ENCODE measurements at regions not wholly inside any gene's neighbourhood (a gene's known extent, or its start where the extent isn't known, plus 50 kb on each side); places are given as distances from the start of the nearest gene placed in this dataset.

DNA sequence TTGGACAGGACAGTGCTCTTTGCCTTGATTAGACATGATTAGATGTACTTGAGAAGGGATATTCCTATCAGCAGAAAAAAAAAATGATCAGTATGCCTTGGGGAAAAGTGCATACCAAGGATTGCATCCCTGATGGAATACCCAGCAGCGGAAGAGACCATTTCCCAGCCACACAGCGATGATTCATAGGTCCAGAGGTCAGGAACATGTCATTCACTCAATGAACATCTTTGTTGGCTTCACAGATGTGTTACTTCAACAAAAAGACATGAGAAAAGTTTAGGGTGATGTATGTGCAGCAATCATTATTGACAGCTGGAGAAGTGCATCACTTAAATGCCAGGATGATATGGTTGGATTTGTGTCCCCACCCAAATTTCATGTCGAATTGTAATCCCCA lies 293.5 kb downstream of the ZNF674 start:
- Histone ChIP-seq H3K27ac (no peak overlapping the region), H3K9me3 (no peaks in the 10 kb centered on the region), H3K4me3 (no peak overlapping the region), H3K36me3 (no peaks in the 10 kb centered on the region), H3K9ac (ENCODE audit: low read depth in 2 of 2, low read length in 2 of 2) (no peak overlapping the region), H3K4me1 (no peaks in the 10 kb centered on the region), H3K27me3 (no peaks in the 10 kb centered on the region)
- no peak for DNase-seq
- intact Hi-C loops (cut with DNase I), result no loop called here
- TF ChIP-seq, protein P1, sequence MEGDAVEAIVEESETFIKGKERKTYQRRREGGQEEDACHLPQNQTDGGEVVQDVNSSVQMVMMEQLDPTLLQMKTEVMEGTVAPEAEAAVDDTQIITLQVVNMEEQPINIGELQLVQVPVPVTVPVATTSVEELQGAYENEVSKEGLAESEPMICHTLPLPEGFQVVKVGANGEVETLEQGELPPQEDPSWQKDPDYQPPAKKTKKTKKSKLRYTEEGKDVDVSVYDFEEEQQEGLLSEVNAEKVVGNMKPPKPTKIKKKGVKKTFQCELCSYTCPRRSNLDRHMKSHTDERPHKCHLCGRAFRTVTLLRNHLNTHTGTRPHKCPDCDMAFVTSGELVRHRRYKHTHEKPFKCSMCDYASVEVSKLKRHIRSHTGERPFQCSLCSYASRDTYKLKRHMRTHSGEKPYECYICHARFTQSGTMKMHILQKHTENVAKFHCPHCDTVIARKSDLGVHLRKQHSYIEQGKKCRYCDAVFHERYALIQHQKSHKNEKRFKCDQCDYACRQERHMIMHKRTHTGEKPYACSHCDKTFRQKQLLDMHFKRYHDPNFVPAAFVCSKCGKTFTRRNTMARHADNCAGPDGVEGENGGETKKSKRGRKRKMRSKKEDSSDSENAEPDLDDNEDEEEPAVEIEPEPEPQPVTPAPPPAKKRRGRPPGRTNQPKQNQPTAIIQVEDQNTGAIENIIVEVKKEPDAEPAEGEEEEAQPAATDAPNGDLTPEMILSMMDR (IDR thresholded peaks at IDR 0.05), result no peak

DNA sequence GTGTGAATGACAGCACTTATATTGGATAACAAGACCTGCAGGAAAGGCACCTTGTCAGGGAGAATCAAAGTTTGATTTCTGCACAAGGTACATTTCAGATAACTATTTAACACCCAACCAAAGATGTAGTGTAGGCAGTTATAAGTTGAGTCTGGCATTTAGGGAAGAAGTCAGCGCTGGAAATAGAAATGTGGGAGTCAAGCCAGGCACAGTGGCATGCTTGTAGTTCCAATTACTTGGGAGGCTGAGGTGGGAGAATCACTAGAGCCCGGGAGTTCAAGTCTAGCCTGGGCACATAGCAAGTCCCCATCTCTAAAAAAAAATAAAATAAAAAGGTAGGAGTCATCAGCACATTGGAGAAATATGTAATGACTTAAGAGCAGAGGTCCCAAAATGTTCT lies 295.1 kb downstream of the ZNF674 start:
- intact Hi-C loops (cut with DNase I), result no loop called here
- no peaks in the 10 kb centered on the region for H3K27me3 ChIP-seq
- no peak overlapping the region for H3K27ac ChIP-seq
- no peaks in the 10 kb centered on the region for H3K36me3 ChIP-seq
- TF ChIP-seq, protein P1 (IDR thresholded peaks at IDR 0.05), result no peak
- H3K4me3 ChIP-seq, result no peak overlapping the region
- H3K9me3 ChIP-seq, result no peaks in the 10 kb centered on the region
- H3K9ac ChIP-seq (ENCODE audit: low read depth in 2 of 2, low read length in 2 of 2), result no peak overlapping the region
- no peak for DNase-seq
- no peaks in the 10 kb centered on the region for H3K4me1 ChIP-seq

DNA sequence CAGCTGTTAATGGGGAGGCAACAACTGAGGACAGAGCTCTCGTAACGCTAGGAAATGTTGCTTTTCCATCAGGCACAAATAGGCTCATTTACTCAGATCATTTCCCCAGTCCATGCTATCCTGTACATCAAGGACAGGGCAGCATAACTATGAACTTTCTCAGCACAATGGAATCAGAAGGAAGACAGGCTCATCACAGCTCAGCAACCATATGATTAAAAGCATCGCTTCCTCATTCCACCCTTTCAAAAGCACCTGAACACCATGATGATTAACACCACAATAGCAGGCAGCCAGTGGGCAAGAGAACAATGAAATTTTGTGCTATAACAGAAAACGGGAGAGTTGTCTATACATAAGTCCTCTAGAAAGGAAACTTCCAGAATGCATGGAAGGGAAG lies 297.8 kb downstream of the ZNF674 start:
- no peaks in the 10 kb centered on the region for H3K27me3 ChIP-seq
- H3K4me3 ChIP-seq, result no peak overlapping the region
- no peak overlapping the region for H3K9ac ChIP-seq (ENCODE audit: low read depth in 2 of 2, low read length in 2 of 2)
- no peaks in the 10 kb centered on the region for H3K36me3 ChIP-seq
- H3K27ac ChIP-seq, result no peak overlapping the region
- no peaks in the 10 kb centered on the region for H3K9me3 ChIP-seq
- DNase-seq, result no peak
- TF ChIP-seq, protein P1 (IDR thresholded peaks at IDR 0.05), result no peak
- intact Hi-C loops (cut with DNase I), result no loop called here
- H3K4me1 ChIP-seq, result no peaks in the 10 kb centered on the region

DNA sequence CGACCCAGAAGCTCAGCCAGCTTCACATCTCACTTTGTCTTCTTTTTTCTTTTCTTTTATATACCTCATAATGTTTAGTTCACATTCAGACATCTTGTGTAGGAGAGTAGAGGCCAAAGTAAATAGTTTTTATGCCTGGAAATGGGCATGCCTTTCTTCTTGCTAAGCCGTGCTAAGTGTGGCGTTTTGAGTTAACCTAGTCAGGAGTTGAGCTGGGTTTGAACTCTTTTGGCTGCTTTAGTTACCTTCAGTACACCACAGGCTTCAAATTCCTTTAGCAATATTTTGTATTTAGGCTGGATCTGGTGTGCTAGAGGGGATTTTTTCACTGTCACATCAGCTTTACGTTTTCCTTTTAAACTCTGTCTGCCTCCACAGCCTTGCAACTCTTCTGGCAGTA lies 300.8 kb downstream of the ZNF674 start:
- Histone ChIP-seq H3K9ac (ENCODE audit: low read depth in 2 of 2, low read length in 2 of 2) (no peak overlapping the region), H3K36me3 (no peaks in the 10 kb centered on the region), H3K27me3 (no peaks in the 10 kb centered on the region), H3K4me1 (no peaks in the 10 kb centered on the region), H3K27ac (no peak overlapping the region), H3K9me3 (no peaks in the 10 kb centered on the region), H3K4me3 (no peak overlapping the region)
- intact Hi-C loops (cut with DNase I), result no loop called here
- TF ChIP-seq, protein P1 (IDR thresholded peaks at IDR 0.05), result no peak
- DNase-seq, result no peak

DNA sequence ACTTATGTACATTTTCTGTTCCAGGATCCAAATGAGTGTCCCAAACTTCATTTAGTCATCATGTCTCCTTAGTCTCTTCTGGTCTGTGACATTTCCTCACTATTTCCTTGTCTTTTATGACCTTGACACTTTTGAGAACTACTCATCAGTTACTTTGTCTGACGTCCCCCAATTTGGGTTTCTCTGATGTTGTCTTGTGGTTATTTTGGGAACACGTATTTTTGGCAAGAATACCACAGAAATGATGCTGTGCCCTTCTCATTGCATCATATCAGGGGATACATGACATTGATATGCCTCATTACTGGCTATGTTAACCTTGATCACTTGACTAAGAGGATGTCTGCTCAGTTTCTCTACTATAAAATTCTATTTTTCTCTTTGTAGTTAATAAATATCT lies 308.8 kb downstream of the ZNF674 start:
- TF ChIP-seq, protein P1 (IDR thresholded peaks at IDR 0.05), result no peak
- Histone ChIP-seq H3K4me1 (no peaks in the 10 kb centered on the region), H3K36me3 (no peaks in the 10 kb centered on the region), H3K27ac (no peak overlapping the region), H3K9ac (ENCODE audit: low read depth in 2 of 2, low read length in 2 of 2) (no peak overlapping the region), H3K4me3 (no peak overlapping the region), H3K27me3 (no peaks in the 10 kb centered on the region), H3K9me3 (no peaks in the 10 kb centered on the region)
- no peak for DNase-seq
- intact Hi-C loops (cut with DNase I), result no loop called here

DNA sequence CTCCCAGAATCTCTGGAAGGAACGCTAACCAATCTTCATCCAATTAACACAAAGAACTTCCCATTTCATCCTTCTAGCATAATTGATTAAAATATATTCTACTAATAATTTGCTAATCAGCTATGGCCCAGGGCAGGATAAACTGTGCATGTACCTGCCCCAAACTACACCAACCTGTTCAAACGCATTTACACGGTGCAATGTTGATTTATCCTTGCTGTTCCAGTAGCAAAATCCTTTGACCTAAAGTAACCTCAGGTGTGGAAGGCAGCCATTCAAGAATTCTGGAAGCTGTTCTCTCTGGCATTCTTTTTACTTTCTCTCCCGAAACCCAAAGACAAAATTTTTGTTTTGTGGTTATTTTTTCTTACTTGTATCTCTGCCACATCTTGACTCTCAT lies 309.4 kb downstream of the ZNF674 start:
- no peak for DNase-seq
- TF ChIP-seq, protein P1 (IDR thresholded peaks at IDR 0.05), result no peak
- no peak overlapping the region for H3K4me3 ChIP-seq
- intact Hi-C loops (cut with DNase I), result no loop called here
- no peaks in the 10 kb centered on the region for H3K4me1 ChIP-seq
- H3K27ac ChIP-seq, result no peak overlapping the region
- H3K27me3 ChIP-seq, result no peaks in the 10 kb centered on the region
- no peaks in the 10 kb centered on the region for H3K36me3 ChIP-seq
- H3K9ac ChIP-seq (ENCODE audit: low read depth in 2 of 2, low read length in 2 of 2), result no peak overlapping the region
- no peaks in the 10 kb centered on the region for H3K9me3 ChIP-seq

Measured in colonic mucosa (tissue), 4 donors.